ENCODE measurements at regions not wholly inside any gene's neighbourhood (a gene's known extent, or its start where the extent isn't known, plus 50 kb on each side); places are given as distances from the start of the nearest gene placed in this dataset.

DNA sequence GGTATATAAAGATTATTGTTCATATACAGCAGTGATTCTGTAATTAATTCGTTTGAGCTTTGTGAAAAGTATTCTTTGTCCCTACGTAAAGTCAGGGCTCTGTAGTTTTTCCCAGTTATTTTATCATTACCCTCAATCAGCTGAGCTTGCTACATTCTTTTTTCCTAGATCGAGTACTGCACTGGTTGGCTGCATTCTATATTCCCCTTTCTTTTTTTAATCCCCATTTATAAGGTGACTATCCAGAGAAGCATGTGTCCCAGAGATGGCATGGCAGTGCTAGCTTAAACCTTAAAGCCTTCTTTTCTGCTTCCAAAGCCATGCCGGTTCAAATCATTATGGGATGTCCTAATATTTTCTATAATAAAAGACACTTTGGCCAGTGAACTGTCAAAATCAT lies 230.1 kb upstream of the CELF2 start:
- TF ChIP-seq CTCF (IDR thresholded peaks at IDR 0.05; ENCODE audit: insufficient read depth, low read length, poor library complexity, severe bottlenecking) (no peak), EZH2phosphoT487 (conservative IDR thresholded peaks at IDR 0.05; ENCODE audit: low read length) (no peak)
